ENCODE measurements at regions not wholly inside any gene's neighbourhood (a gene's known extent, or its start where the extent isn't known, plus 50 kb on each side); places are given as distances from the start of the nearest gene placed in this dataset.

DNA sequence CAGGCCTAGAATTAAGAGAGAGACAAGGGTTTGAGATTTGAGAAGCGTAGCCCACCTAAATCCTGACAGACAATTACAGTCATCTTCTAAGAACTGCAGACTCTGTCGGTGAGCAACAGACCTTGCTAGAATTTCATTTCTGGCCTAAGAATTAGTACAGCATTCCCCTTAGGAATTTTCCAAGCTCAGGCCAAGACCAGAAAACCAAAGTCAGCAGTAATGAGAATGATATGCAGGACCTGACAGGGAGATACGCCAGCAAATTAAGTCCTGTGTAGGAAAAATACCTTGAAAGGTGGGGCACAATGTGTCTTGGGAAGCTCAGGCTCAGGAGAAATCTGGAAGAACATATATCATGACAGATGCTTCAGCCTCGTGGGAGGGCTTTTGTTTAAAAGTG, 52.7 kb upstream of the HERPUD2 start:
- no peaks in the 10 kb centered on the region for H3K36me3 ChIP-seq
- H3K4me1 ChIP-seq = no peaks in the 10 kb centered on the region
- no peak overlapping the region for H3K27ac ChIP-seq
- no peak overlapping the region for H3K4me3 ChIP-seq
- H3K27me3 ChIP-seq = no peaks in the 10 kb centered on the region
- ATAC-seq = no peak
- no peaks in the 10 kb centered on the region for H3K9me3 ChIP-seq
- TF ChIP-seq EP300 (IDR thresholded peaks at IDR 0.05) (no peak), POLR2AphosphoS5 (IDR thresholded peaks at IDR 0.05) (no peak), POLR2A (IDR thresholded peaks at IDR 0.05) (no peak)
- TF ChIP-seq, protein P1, sequence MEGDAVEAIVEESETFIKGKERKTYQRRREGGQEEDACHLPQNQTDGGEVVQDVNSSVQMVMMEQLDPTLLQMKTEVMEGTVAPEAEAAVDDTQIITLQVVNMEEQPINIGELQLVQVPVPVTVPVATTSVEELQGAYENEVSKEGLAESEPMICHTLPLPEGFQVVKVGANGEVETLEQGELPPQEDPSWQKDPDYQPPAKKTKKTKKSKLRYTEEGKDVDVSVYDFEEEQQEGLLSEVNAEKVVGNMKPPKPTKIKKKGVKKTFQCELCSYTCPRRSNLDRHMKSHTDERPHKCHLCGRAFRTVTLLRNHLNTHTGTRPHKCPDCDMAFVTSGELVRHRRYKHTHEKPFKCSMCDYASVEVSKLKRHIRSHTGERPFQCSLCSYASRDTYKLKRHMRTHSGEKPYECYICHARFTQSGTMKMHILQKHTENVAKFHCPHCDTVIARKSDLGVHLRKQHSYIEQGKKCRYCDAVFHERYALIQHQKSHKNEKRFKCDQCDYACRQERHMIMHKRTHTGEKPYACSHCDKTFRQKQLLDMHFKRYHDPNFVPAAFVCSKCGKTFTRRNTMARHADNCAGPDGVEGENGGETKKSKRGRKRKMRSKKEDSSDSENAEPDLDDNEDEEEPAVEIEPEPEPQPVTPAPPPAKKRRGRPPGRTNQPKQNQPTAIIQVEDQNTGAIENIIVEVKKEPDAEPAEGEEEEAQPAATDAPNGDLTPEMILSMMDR (IDR thresholded peaks at IDR 0.05) = no peak
- 46 to 72% methylated on average over 2 to 4 of the region's 4 CpGs for WGBS, 2 donors (ENCODE audit: low coverage in 1 of 2)

DNA sequence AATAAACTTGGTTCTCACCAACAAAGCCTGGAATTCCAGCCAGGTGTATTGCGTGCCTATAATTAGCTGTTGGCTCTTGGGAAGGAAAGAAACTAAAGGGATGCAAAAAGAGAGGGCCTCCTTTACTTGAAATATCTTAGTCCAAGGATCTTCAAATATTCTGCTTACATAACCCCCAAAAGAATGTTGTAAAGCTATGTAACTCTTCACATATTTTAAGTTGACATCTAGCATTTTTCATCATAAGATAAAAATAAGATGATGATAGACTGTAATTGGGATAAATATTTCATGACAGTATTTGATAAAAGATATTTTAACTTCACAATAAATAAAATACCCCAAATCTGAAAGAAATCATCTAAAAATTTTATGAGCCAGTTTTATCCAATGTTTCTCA, 52.5 kb upstream of the SEPTIN7 start:
- no peaks in the 10 kb centered on the region for H3K36me3 ChIP-seq
- no peak overlapping the region for H3K4me3 ChIP-seq
- H3K27me3 ChIP-seq = no peaks in the 10 kb centered on the region
- no peaks in the 10 kb centered on the region for H3K9me3 ChIP-seq
- ATAC-seq = no peak
- 30 to 100% methylated on average over 1 of the region's 1 CpG for WGBS, 2 donors (ENCODE audit: low coverage in 1 of 2)
- H3K27ac ChIP-seq = no peak overlapping the region
- peaks cover 0 to 5% (median 0%) of the 10 kb centered on the region in 3 donors for H3K4me1 ChIP-seq
- TF ChIP-seq POLR2A (IDR thresholded peaks at IDR 0.05) = no peak
- TF ChIP-seq, protein P1 (IDR thresholded peaks at IDR 0.05) = no peak
- TF ChIP-seq EP300 (IDR thresholded peaks at IDR 0.05) = no peak
- TF ChIP-seq POLR2AphosphoS5 (IDR thresholded peaks at IDR 0.05) = no peak

DNA sequence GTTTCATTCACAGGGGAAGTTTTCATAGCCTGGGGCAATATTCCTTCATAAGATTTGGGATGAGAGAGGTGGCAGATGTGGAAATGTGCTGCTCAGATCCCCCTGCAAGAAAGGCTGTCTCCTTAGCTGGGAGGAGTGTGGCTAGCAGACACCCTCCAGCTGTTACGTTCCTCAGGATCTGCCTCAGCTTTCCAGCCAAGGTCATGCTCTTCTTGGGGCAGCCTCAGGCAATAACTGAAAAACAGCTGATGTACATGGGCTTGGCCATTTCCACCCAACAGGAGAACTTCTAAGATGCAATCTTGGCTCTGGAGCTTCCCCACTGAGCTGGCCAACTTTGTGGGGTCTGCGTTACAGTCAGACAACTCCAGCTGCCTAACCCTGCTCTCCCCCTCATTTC, 51.3 kb upstream of the SEPTIN7 start:
- ATAC-seq = peak; percentile 81
- Histone ChIP-seq H3K27me3 (no peaks in the 10 kb centered on the region), H3K4me3 (no peak overlapping the region), H3K27ac (no peak overlapping the region), H3K9me3 (no peaks in the 10 kb centered on the region), H3K36me3 (no peaks in the 10 kb centered on the region), H3K4me1 (peaks cover 0 to 12% (median 0%) of the 10 kb centered on the region in 3 donors)
- TF ChIP-seq POLR2AphosphoS5 (IDR thresholded peaks at IDR 0.05) (no peak), POLR2A (IDR thresholded peaks at IDR 0.05) (no peak), EP300 (IDR thresholded peaks at IDR 0.05) (no peak)
- TF ChIP-seq, protein P1 (IDR thresholded peaks at IDR 0.05) = no peak
- 60 to 67% methylated on average over 1 to 2 of the region's 2 CpGs for WGBS, 2 donors (ENCODE audit: low coverage in 1 of 2)
